GM23338 (cell line): ENCODE measurements at regions not wholly inside any gene's neighbourhood (a gene's known extent, or its start where the extent isn't known, plus 50 kb on each side); places are given as distances from the start of the nearest gene placed in this dataset.

Source experiments
- ATAC-seq: fragments of 200-7000 bp; cut with Tn5 transposase; 3 replicates; pipeline ENCODE4 v1.9.1; 2020
- DNase-seq: peaks from one replicate; pipeline ENCODE4 v3.0.0-alpha.2; 2015; ENCODE audit warnings: low spot score
- H2AFZ ChIP-seq: fragments of 200-600 bp; sonication (generic); 2 replicates; pipeline ENCODE4 v1.8.0; 2016; ENCODE audit warnings: antibody characterized with exemption, mild to moderate bottlenecking, moderate library complexity
- H3F3A ChIP-seq: fragments of 200-600 bp; sonication (generic); replicated peaks from 2 replicates; pipeline ENCODE4 v1.8.0; 2017; ENCODE audit warnings: antibody characterized with exemption, mixed run types, low read depth
- H3K27ac ChIP-seq: fragments of 200-600 bp; sonication (generic); 2 replicates; pipeline ENCODE4 v1.6.1; 2016; ENCODE audit warnings: low read depth
- H3K27me3 ChIP-seq: fragments of 200-600 bp; sonication (generic); 2 replicates; pipeline ENCODE4 v1.8.0; 2016; ENCODE audit warnings: mild to moderate bottlenecking, mixed run types, moderate library complexity; ENCODE audit not compliant: insufficient read depth
- H3K36me3 ChIP-seq: fragments of 200-600 bp; sonication (generic); 2 replicates; pipeline ENCODE4 v1.8.0; 2016; ENCODE audit warnings: mild to moderate bottlenecking; ENCODE audit not compliant: insufficient read depth
- H3K4me1 ChIP-seq: fragments of 200-600 bp; sonication (generic); 2 replicates; pipeline ENCODE4 v1.8.0; 2016; ENCODE audit warnings: mild to moderate bottlenecking, moderate library complexity; ENCODE audit not compliant: insufficient read depth
- H3K4me2 ChIP-seq: fragments of 200-600 bp; sonication (generic); 2 replicates; pipeline ENCODE4 v1.7.1; 2017; ENCODE audit warnings: mixed run types
- H3K4me3 ChIP-seq: fragments of 200-600 bp; sonication (generic); 2 replicates; pipeline ENCODE4 v1.6.1; 2016; ENCODE audit warnings: mixed run types
- H3K79me2 ChIP-seq: fragments of 200-600 bp; sonication (generic); replicated peaks from 2 replicates; pipeline ENCODE4 v1.8.0; 2017; ENCODE audit warnings: mild to moderate bottlenecking; ENCODE audit not compliant: insufficient read depth
- H3K9me2 ChIP-seq: fragments of 200-600 bp; sonication (generic); 2 replicates; pipeline ENCODE4 v1.8.0; 2017; ENCODE audit not compliant: insufficient read depth
- H4K20me1 ChIP-seq: fragments of 200-600 bp; sonication (generic); replicated peaks from 2 replicates; pipeline ENCODE4 v1.8.0; 2017; ENCODE audit warnings: mild to moderate bottlenecking; ENCODE audit not compliant: insufficient read depth
- H3K27ac Mint-ChIP-seq: 2 replicates; pipeline ENCODE4 v1.8.0; 2020; ENCODE audit warnings: inconsistent platforms, mild to moderate bottlenecking, moderate library complexity, mixed read lengths
- H3K27me3 Mint-ChIP-seq: 3 replicates; pipeline ENCODE4 v1.8.0; 2022; ENCODE audit warnings: low read depth, mild to moderate bottlenecking, moderate library complexity, mixed read lengths, inconsistent platforms; ENCODE audit not compliant: insufficient read depth, poor library complexity
- H3K36me3 Mint-ChIP-seq: 3 replicates; pipeline ENCODE4 v1.8.0; 2021; ENCODE audit warnings: low read depth, mild to moderate bottlenecking, inconsistent platforms, moderate library complexity, mixed read lengths
- H3K4me1 Mint-ChIP-seq: 3 replicates; pipeline ENCODE4 v1.8.0; 2020; ENCODE audit warnings: mild to moderate bottlenecking, inconsistent platforms, mixed read lengths
- H3K4me3 Mint-ChIP-seq: 3 replicates; pipeline ENCODE4 v1.8.0; 2021; ENCODE audit warnings: moderate library complexity, mild to moderate bottlenecking, inconsistent platforms, mixed read lengths
- H3K9me3 Mint-ChIP-seq: 3 replicates; pipeline ENCODE4 v1.8.0; 2020; ENCODE audit warnings: moderate library complexity, mild to moderate bottlenecking, inconsistent platforms, mixed read lengths
- CREB1 ChIP-seq: fragments of 250-450 bp; sonication (Bioruptor Pico); IDR thresholded peaks from 2 replicates; pipeline ENCODE4 v1.5.0; 2020; ENCODE audit warnings: low read depth, mild to moderate bottlenecking, moderate library complexity
- EZH2phosphoT487 ChIP-seq: fragments of 200-600 bp; sonication (generic); IDR thresholded peaks from one replicate; pipeline ENCODE4 v1.8.1; 2018; ENCODE audit warnings: antibody characterized with exemption; ENCODE audit not compliant: unreplicated experiment
- JUNB ChIP-seq: IDR thresholded peaks from one replicate; pipeline ENCODE4 v1.6.1; 2016; ENCODE audit warnings: antibody characterized with exemption; ENCODE audit not compliant: unreplicated experiment
- STAT1 ChIP-seq: IDR thresholded peaks from one replicate; pipeline ENCODE4 v1.6.1; 2016; ENCODE audit warnings: antibody characterized with exemption; ENCODE audit not compliant: unreplicated experiment
- ZNF331 ChIP-seq: fragments of 250-450 bp; sonication (Bioruptor Pico); IDR thresholded peaks from 2 replicates; pipeline ENCODE4 v1.5.0; 2020; ENCODE audit warnings: low read depth, mild to moderate bottlenecking, moderate library complexity
- TF ChIP-seq, protein P1 (sequence below), 2 experiments: fragments of 200-600 bp in 1 of 2; sonication (generic) in 1 of 2; conservative IDR thresholded peaks; 2 replicates each; pipeline versions ENCODE4 v1.5.1 to v1.6.1; 2016 to 2017; ENCODE audit warnings: antibody characterized with exemption in 2 of 2, low read depth in 2 of 2, mild to moderate bottlenecking in 2 of 2, moderate library complexity in 1 of 2
- TF ChIP-seq, protein P2 (sequence below): fragments of 250-450 bp; sonication (Bioruptor Pico); IDR thresholded peaks from 2 replicates; pipeline ENCODE4 v1.5.0; 2020; ENCODE audit warnings: mild to moderate bottlenecking, moderate library complexity
- TF ChIP-seq, protein P3 (sequence below): IDR thresholded peaks from one replicate; pipeline ENCODE4 v1.6.1; 2018; ENCODE audit warnings: antibody characterized with exemption; ENCODE audit not compliant: unreplicated experiment

- Histone ChIP-seq H4K20me1 (no peaks in the 10 kb centered on the region), H3K79me2 (no peaks in the 10 kb centered on the region), H3K27me3 (no peaks in the 10 kb centered on the region), H2AFZ (no peak overlapping the region), H3K9me2 (no peaks in the 10 kb centered on the region), H3K4me2 (no peak overlapping the region), H3K36me3 (no peaks in the 10 kb centered on the region), H3K27ac (no peak overlapping the region), H3F3A (no peaks in the 10 kb centered on the region), H3K4me1 (peaks cover 20% of the 10 kb centered on the region), H3K4me3 (no peak overlapping the region)
- no peak for DNase-seq
- Mint-ChIP-seq H3K27me3 (peaks cover 5% of the 10 kb centered on the region), H3K4me1 (peaks cover 28% of the 10 kb centered on the region), H3K36me3 (no peaks in the 10 kb centered on the region), H3K4me3 (no peak overlapping the region), H3K9me3 (no peaks in the 10 kb centered on the region), H3K27ac (no peak overlapping the region)
- ATAC-seq, result no peak
- TF ChIP-seq, protein P1, sequence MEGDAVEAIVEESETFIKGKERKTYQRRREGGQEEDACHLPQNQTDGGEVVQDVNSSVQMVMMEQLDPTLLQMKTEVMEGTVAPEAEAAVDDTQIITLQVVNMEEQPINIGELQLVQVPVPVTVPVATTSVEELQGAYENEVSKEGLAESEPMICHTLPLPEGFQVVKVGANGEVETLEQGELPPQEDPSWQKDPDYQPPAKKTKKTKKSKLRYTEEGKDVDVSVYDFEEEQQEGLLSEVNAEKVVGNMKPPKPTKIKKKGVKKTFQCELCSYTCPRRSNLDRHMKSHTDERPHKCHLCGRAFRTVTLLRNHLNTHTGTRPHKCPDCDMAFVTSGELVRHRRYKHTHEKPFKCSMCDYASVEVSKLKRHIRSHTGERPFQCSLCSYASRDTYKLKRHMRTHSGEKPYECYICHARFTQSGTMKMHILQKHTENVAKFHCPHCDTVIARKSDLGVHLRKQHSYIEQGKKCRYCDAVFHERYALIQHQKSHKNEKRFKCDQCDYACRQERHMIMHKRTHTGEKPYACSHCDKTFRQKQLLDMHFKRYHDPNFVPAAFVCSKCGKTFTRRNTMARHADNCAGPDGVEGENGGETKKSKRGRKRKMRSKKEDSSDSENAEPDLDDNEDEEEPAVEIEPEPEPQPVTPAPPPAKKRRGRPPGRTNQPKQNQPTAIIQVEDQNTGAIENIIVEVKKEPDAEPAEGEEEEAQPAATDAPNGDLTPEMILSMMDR (conservative IDR thresholded peaks at IDR 0.05; ENCODE audit: low read depth in 2 of 2), result no peak
- TF ChIP-seq STAT1, result no peak
- TF ChIP-seq, protein P2, sequence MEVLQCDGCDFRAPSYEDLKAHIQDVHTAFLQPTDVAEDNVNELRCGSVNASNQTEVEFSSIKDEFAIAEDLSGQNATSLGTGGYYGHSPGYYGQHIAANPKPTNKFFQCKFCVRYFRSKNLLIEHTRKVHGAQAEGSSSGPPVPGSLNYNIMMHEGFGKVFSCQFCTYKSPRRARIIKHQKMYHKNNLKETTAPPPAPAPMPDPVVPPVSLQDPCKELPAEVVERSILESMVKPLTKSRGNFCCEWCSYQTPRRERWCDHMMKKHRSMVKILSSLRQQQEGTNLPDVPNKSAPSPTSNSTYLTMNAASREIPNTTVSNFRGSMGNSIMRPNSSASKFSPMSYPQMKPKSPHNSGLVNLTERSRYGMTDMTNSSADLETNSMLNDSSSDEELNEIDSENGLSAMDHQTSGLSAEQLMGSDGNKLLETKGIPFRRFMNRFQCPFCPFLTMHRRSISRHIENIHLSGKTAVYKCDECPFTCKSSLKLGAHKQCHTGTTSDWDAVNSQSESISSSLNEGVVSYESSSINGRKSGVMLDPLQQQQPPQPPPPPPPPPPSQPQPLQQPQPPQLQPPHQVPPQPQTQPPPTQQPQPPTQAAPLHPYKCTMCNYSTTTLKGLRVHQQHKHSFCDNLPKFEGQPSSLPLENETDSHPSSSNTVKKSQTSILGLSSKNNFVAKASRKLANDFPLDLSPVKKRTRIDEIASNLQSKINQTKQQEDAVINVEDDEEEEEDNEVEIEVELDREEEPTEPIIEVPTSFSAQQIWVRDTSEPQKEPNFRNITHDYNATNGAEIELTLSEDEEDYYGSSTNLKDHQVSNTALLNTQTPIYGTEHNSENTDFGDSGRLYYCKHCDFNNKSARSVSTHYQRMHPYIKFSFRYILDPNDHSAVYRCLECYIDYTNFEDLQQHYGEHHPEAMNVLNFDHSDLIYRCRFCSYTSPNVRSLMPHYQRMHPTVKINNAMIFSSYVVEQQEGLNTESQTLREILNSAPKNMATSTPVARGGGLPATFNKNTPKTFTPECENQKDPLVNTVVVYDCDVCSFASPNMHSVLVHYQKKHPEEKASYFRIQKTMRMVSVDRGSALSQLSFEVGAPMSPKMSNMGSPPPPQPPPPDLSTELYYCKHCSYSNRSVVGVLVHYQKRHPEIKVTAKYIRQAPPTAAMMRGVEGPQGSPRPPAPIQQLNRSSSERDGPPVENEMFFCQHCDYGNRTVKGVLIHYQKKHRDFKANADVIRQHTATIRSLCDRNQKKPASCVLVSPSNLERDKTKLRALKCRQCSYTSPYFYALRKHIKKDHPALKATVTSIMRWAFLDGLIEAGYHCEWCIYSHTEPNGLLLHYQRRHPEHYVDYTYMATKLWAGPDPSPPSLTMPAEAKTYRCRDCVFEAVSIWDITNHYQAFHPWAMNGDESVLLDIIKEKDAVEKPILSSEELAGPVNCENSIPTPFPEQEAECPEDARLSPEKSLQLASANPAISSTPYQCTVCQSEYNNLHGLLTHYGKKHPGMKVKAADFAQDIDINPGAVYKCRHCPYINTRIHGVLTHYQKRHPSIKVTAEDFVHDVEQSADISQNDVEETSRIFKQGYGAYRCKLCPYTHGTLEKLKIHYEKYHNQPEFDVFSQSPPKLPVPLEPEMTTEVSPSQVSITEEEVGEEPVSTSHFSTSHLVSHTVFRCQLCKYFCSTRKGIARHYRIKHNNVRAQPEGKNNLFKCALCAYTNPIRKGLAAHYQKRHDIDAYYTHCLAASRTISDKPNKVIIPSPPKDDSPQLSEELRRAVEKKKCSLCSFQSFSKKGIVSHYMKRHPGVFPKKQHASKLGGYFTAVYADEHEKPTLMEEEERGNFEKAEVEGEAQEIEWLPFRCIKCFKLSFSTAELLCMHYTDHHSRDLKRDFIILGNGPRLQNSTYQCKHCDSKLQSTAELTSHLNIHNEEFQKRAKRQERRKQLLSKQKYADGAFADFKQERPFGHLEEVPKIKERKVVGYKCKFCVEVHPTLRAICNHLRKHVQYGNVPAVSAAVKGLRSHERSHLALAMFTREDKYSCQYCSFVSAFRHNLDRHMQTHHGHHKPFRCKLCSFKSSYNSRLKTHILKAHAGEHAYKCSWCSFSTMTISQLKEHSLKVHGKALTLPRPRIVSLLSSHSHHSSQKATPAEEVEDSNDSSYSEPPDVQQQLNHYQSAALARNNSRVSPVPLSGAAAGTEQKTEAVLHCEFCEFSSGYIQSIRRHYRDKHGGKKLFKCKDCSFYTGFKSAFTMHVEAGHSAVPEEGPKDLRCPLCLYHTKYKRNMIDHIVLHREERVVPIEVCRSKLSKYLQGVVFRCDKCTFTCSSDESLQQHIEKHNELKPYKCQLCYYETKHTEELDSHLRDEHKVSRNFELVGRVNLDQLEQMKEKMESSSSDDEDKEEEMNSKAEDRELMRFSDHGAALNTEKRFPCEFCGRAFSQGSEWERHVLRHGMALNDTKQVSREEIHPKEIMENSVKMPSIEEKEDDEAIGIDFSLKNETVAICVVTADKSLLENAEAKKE (CRISPR knock-in tag), result no peak
- TF ChIP-seq EZH2phosphoT487, result no peak
- TF ChIP-seq ZNF331 (CRISPR knock-in tag), result no peak
- TF ChIP-seq, protein P3, sequence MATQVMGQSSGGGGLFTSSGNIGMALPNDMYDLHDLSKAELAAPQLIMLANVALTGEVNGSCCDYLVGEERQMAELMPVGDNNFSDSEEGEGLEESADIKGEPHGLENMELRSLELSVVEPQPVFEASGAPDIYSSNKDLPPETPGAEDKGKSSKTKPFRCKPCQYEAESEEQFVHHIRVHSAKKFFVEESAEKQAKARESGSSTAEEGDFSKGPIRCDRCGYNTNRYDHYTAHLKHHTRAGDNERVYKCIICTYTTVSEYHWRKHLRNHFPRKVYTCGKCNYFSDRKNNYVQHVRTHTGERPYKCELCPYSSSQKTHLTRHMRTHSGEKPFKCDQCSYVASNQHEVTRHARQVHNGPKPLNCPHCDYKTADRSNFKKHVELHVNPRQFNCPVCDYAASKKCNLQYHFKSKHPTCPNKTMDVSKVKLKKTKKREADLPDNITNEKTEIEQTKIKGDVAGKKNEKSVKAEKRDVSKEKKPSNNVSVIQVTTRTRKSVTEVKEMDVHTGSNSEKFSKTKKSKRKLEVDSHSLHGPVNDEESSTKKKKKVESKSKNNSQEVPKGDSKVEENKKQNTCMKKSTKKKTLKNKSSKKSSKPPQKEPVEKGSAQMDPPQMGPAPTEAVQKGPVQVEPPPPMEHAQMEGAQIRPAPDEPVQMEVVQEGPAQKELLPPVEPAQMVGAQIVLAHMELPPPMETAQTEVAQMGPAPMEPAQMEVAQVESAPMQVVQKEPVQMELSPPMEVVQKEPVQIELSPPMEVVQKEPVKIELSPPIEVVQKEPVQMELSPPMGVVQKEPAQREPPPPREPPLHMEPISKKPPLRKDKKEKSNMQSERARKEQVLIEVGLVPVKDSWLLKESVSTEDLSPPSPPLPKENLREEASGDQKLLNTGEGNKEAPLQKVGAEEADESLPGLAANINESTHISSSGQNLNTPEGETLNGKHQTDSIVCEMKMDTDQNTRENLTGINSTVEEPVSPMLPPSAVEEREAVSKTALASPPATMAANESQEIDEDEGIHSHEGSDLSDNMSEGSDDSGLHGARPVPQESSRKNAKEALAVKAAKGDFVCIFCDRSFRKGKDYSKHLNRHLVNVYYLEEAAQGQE, result no peak
- no peak for TF ChIP-seq CREB1 (CRISPR knock-in tag)
- no peak for TF ChIP-seq JUNB
Measured at GRCh38 chr2:60321816-60322215, 231.6 kb downstream of the BCL11A start.
